ENCODE measurements at regions not wholly inside any gene's neighbourhood (a gene's known extent, or its start where the extent isn't known, plus 50 kb on each side); places are given as distances from the start of the nearest gene placed in this dataset.
"Not testable (repeated sequence)": the region's sequence is repeated elsewhere in the genome, so short reads cannot be mapped to it uniquely, and the experiment has no call there.

- no peak for DNase-seq (ENCODE audit: low read depth in 2 of 2)
Measured at GRCh38 chr12:111248236-111249017, 120.5 kb downstream of the PHETA1 start.

GRCh38 chr12:111247083-111247783 lies 121.7 kb downstream of the PHETA1 start:
- DNase-seq (ENCODE audit: low read depth in 2 of 2): no peak

GRCh38 chr12:111246477-111247011 lies 122.4 kb downstream of the PHETA1 start:
- no peak for DNase-seq (ENCODE audit: low read depth in 2 of 2)

GRCh38 chr12:111245701-111246476 lies 123.0 kb downstream of the PHETA1 start:
- no peak for DNase-seq (ENCODE audit: low read depth in 2 of 2)

GRCh38 chr12:111244673-111245072 lies 124.2 kb downstream of the PHETA1 start:
- no peak for DNase-seq (ENCODE audit: low read depth in 2 of 2)

GRCh38 chr12:111242817-111243216 lies 126.1 kb downstream of the PHETA1 start:
- DNase-seq (ENCODE audit: low read depth in 2 of 2): not testable (repeated sequence)

- DNase-seq (ENCODE audit: low read depth in 2 of 2): no peak
Measured at GRCh38 chr12:111242184-111242583, 126.7 kb downstream of the PHETA1 start.

GRCh38 chr12:111240374-111240773 lies 128.5 kb downstream of the PHETA1 start:
- no peak for DNase-seq (ENCODE audit: low read depth in 2 of 2)

- no peak for DNase-seq (ENCODE audit: low read depth in 2 of 2)
Measured at GRCh38 chr12:111239235-111239634, 129.7 kb downstream of the PHETA1 start.

GRCh38 chr12:111238075-111238734 lies 130.7 kb downstream of the PHETA1 start:
- DNase-seq (ENCODE audit: low read depth in 2 of 2): no peak

GRCh38 chr12:111234491-111234890 lies 134.4 kb downstream of the PHETA1 start:
- DNase-seq (ENCODE audit: low read depth in 2 of 2): not testable (repeated sequence)

GRCh38 chr12:111233786-111234185 lies 135.1 kb downstream of the PHETA1 start:
- no peak for DNase-seq (ENCODE audit: low read depth in 2 of 2)

- no peak for DNase-seq (ENCODE audit: low read depth in 2 of 2)
Measured at GRCh38 chr12:111230649-111231048, 138.2 kb downstream of the PHETA1 start.

GRCh38 chr12:111228916-111229666 lies 139.8 kb downstream of the PHETA1 start:
- DNase-seq (ENCODE audit: low read depth in 2 of 2): no peak

- no peak for DNase-seq (ENCODE audit: low read depth in 2 of 2)
Measured at GRCh38 chr12:111227476-111228420, 141.1 kb downstream of the PHETA1 start.

GRCh38 chr12:111226680-111227079 lies 142.2 kb downstream of the PHETA1 start:
- DNase-seq (ENCODE audit: low read depth in 2 of 2): no peak

- DNase-seq (ENCODE audit: low read depth in 2 of 2): no peak
Measured at GRCh38 chr12:111225307-111225706, 143.6 kb downstream of the PHETA1 start.

- DNase-seq (ENCODE audit: low read depth in 2 of 2): no peak
Measured at GRCh38 chr12:111224186-111225066, 144.5 kb downstream of the PHETA1 start.

GRCh38 chr12:111222523-111222922 lies 146.4 kb downstream of the PHETA1 start:
- no peak for DNase-seq (ENCODE audit: low read depth in 2 of 2)

All from stimulated activated CD4-positive, alpha-beta T cell treated with anti-CD3 and anti-CD28 coated beads, Interleukin-1b, Interleukin-23, amount 100 ng/mL, for 1 hour (primary cell).